ENCODE measurements at regions not wholly inside any gene's neighbourhood (a gene's known extent, or its start where the extent isn't known, plus 50 kb on each side); places are given as distances from the start of the nearest gene placed in this dataset.

- ChIA-PET POLR2A (no interaction called here), CTCF (no interaction called here)
- Histone ChIP-seq H3K4me1 (ENCODE audit: control insufficient read depth, insufficient read depth, low read length) (no peaks in the 10 kb centered on the region), H3K9me3 (ENCODE audit: control insufficient read depth, insufficient read depth, low read depth, low read length) (no peaks in the 10 kb centered on the region), H3K27ac (ENCODE audit: low read length) (no peak overlapping the region), H3K27me3 (ENCODE audit: control insufficient read depth, insufficient read depth, low read length) (no peaks in the 10 kb centered on the region), H3K36me3 (ENCODE audit: control insufficient read depth, insufficient read depth, low read length) (no peaks in the 10 kb centered on the region), H3K4me3 (ENCODE audit: low read depth in 2 of 2, low read length in 2 of 2) (no peak overlapping the region)
- in situ Hi-C loops (cut with HindIII; ENCODE audit: low pct_unique_long_range_greater_than_20kb, low sequenced_read_pairs): no loop called here
- intact Hi-C loops (cut with micrococcal nuclease; ENCODE audit: unreplicated experiment): no loop called here
- DNase-seq (ENCODE audit: low read depth, low spot score) (no peak), ATAC-seq (no peak)
- TF ChIP-seq TCF7L2 (IDR thresholded peaks at IDR 0.05; ENCODE audit: low read depth, low read length) (no peak), CTCF (IDR thresholded peaks at IDR 0.05) (no peak), REST (IDR thresholded peaks at IDR 0.05; ENCODE audit: insufficient read depth in 1 of 2, low read depth in 2 of 2, low read length in 1 of 2) (no peak), POLR2AphosphoS5 (IDR thresholded peaks at IDR 0.05; ENCODE audit: low read depth, low read length) (no peak), SIN3A (IDR thresholded peaks at IDR 0.05; ENCODE audit: borderline replicate concordance, insufficient read depth, low read depth, low read length) (no peak)
- no TSS peak for BruUV-seq (replicated peaks)
These were observed 528.9 kb downstream of the ZNF674 start for GRCh38 chrX:46016296-46016695.

- ATAC-seq (no peak), DNase-seq (ENCODE audit: low read depth, low spot score) (no peak)
- Histone ChIP-seq H3K27me3 (ENCODE audit: control insufficient read depth, insufficient read depth, low read length) (no peaks in the 10 kb centered on the region), H3K36me3 (ENCODE audit: control insufficient read depth, insufficient read depth, low read length) (no peaks in the 10 kb centered on the region), H3K4me1 (ENCODE audit: control insufficient read depth, insufficient read depth, low read length) (no peaks in the 10 kb centered on the region), H3K9me3 (ENCODE audit: control insufficient read depth, insufficient read depth, low read depth, low read length) (no peaks in the 10 kb centered on the region), H3K4me3 (ENCODE audit: low read depth in 2 of 2, low read length in 2 of 2) (no peak overlapping the region), H3K27ac (ENCODE audit: low read length) (no peak overlapping the region)
- ChIA-PET CTCF (no interaction called here), POLR2A (no interaction called here)
- intact Hi-C loops (cut with micrococcal nuclease; ENCODE audit: unreplicated experiment): no loop called here
- no TSS peak for BruUV-seq (replicated peaks)
- in situ Hi-C loops (cut with HindIII; ENCODE audit: low pct_unique_long_range_greater_than_20kb, low sequenced_read_pairs): no loop called here
- TF ChIP-seq REST (IDR thresholded peaks at IDR 0.05; ENCODE audit: insufficient read depth in 1 of 2, low read depth in 2 of 2, low read length in 1 of 2): no peak
- TF ChIP-seq POLR2AphosphoS5 (IDR thresholded peaks at IDR 0.05; ENCODE audit: low read depth, low read length): no peak
- no peak for TF ChIP-seq CTCF (IDR thresholded peaks at IDR 0.05)
- TF ChIP-seq SIN3A (IDR thresholded peaks at IDR 0.05; ENCODE audit: borderline replicate concordance, insufficient read depth, low read depth, low read length): no peak
- no peak for TF ChIP-seq TCF7L2 (IDR thresholded peaks at IDR 0.05; ENCODE audit: low read depth, low read length)
These were observed 529.6 kb downstream of the ZNF674 start for GRCh38 chrX:46015653-46016052.

Data from Panc1 (cell line).